ENCODE measurements at regions not wholly inside any gene's neighbourhood (a gene's known extent, or its start where the extent isn't known, plus 50 kb on each side); places are given as distances from the start of the nearest gene placed in this dataset.

GRCh38 chr3:98645039-98645438, 51.6 kb upstream of the CPOX start:
- no peak for TF ChIP-seq EZH2 (IDR thresholded peaks at IDR 0.05; ENCODE audit: borderline replicate concordance, low read length)
- no peak for TF ChIP-seq CTCF (conservative IDR thresholded peaks at IDR 0.05 in 1 of 2, IDR thresholded peaks at IDR 0.05 in 1 of 2; ENCODE audit: extremely low read depth in 1 of 2, insufficient read depth in 1 of 2, low read depth in 1 of 2, low read length in 2 of 2)

Data from mammary epithelial cell (primary cell).